ENCODE measurements at regions not wholly inside any gene's neighbourhood (a gene's known extent, or its start where the extent isn't known, plus 50 kb on each side); places are given as distances from the start of the nearest gene placed in this dataset.

- in situ Hi-C loops (cut with MboI; ENCODE audit: low sequenced_read_pairs) = no loop called here
- no peak overlapping the region for H3K4me3 ChIP-seq
Observed at GRCh38 chr1:175861626-175862367, 118.4 kb upstream of the TNR start.

GRCh38 chr1:175857756-175858155 lies 114.4 kb upstream of the TNR start:
- Histone ChIP-seq H3K27me3 (ENCODE audit: low read depth) (0 out of 2 replicates have a peak, but pooled peaks cover 6% of the 10 kb centered on the region), H3K36me3 (replicated peaks) (no peaks in the 10 kb centered on the region), H3K4me1 (no peaks in the 10 kb centered on the region), H3K4me3 (no peak overlapping the region), H3K9me3 (no peaks in the 10 kb centered on the region)
- DNase-seq (ENCODE audit: low spot score in 2 of 2) = no peak
- in situ Hi-C loops (cut with MboI; ENCODE audit: low sequenced_read_pairs) = no loop called here

More at GRCh38 chr1:175861626-175862367, 118.4 kb upstream of the TNR start:
- no peaks in the 10 kb centered on the region for H3K27me3 ChIP-seq (ENCODE audit: low read depth)
- no peak for DNase-seq (ENCODE audit: low spot score in 2 of 2)
- no peaks in the 10 kb centered on the region for H3K36me3 ChIP-seq (replicated peaks)
- H3K4me1 ChIP-seq = peaks cover 17% of the 10 kb centered on the region
- no peaks in the 10 kb centered on the region for H3K9me3 ChIP-seq

- in situ Hi-C loops (cut with MboI; ENCODE audit: low sequenced_read_pairs) = no loop called here
- Histone ChIP-seq H3K4me3 (no peak overlapping the region), H3K27me3 (ENCODE audit: low read depth) (0 out of 2 replicates have a peak, but pooled peaks cover 6% of the 10 kb centered on the region)
Observed at GRCh38 chr1:175853681-175854080, 110.3 kb upstream of the TNR start.

GRCh38 chr1:175851749-175852148 lies 108.4 kb upstream of the TNR start:
- Histone ChIP-seq H3K36me3 (replicated peaks) (no peaks in the 10 kb centered on the region), H3K4me3 (no peak overlapping the region), H3K4me1 (no peaks in the 10 kb centered on the region), H3K9me3 (no peaks in the 10 kb centered on the region), H3K27me3 (ENCODE audit: low read depth) (0 out of 2 replicates have a peak, but pooled peaks cover 8% of the 10 kb centered on the region)
- DNase-seq (ENCODE audit: low spot score in 2 of 2) = no peak
- in situ Hi-C loops (cut with MboI; ENCODE audit: low sequenced_read_pairs) = no loop called here

More at GRCh38 chr1:175853681-175854080, 110.3 kb upstream of the TNR start:
- no peak for DNase-seq (ENCODE audit: low spot score in 2 of 2)
- no peaks in the 10 kb centered on the region for H3K4me1 ChIP-seq
- H3K9me3 ChIP-seq = no peaks in the 10 kb centered on the region
- H3K36me3 ChIP-seq (replicated peaks) = no peaks in the 10 kb centered on the region

- in situ Hi-C loops (cut with MboI; ENCODE audit: low sequenced_read_pairs) = no loop called here
- no peak overlapping the region for H3K4me3 ChIP-seq
- H3K36me3 ChIP-seq (replicated peaks) = no peaks in the 10 kb centered on the region
- no peaks in the 10 kb centered on the region for H3K4me1 ChIP-seq
- no peaks in the 10 kb centered on the region for H3K9me3 ChIP-seq
- H3K27me3 ChIP-seq (ENCODE audit: low read depth) = 0 out of 2 replicates have a peak, but pooled peaks cover 4% of the 10 kb centered on the region
- no peak for DNase-seq (ENCODE audit: low spot score in 2 of 2)
Observed at GRCh38 chr1:175848329-175848728, 104.9 kb upstream of the TNR start.

GRCh38 chr1:175845985-175846384 lies 102.6 kb upstream of the TNR start:
- no peaks in the 10 kb centered on the region for H3K9me3 ChIP-seq
- no peak overlapping the region for H3K4me3 ChIP-seq
- H3K27me3 ChIP-seq (ENCODE audit: low read depth) = 0 out of 2 replicates have a peak, but pooled peaks cover 2% of the 10 kb centered on the region
- H3K4me1 ChIP-seq = no peaks in the 10 kb centered on the region
- DNase-seq (ENCODE audit: low spot score in 2 of 2) = no peak
- no peaks in the 10 kb centered on the region for H3K36me3 ChIP-seq (replicated peaks)
- in situ Hi-C loops (cut with MboI; ENCODE audit: low sequenced_read_pairs) = no loop called here

- Histone ChIP-seq H3K4me3 (no peak overlapping the region), H3K4me1 (no peaks in the 10 kb centered on the region), H3K27me3 (ENCODE audit: low read depth) (0 out of 2 replicates have a peak, but pooled peaks cover 2% of the 10 kb centered on the region), H3K9me3 (no peaks in the 10 kb centered on the region), H3K36me3 (replicated peaks) (no peaks in the 10 kb centered on the region)
- in situ Hi-C loops (cut with MboI; ENCODE audit: low sequenced_read_pairs) = no loop called here
- no peak for DNase-seq (ENCODE audit: low spot score in 2 of 2)
Observed at GRCh38 chr1:175845338-175845737, 101.9 kb upstream of the TNR start.

GRCh38 chr1:175844877-175845276 lies 101.5 kb upstream of the TNR start:
- H3K9me3 ChIP-seq = no peaks in the 10 kb centered on the region
- H3K36me3 ChIP-seq (replicated peaks) = no peaks in the 10 kb centered on the region
- no peak overlapping the region for H3K4me3 ChIP-seq
- DNase-seq (ENCODE audit: low spot score in 2 of 2) = no peak
- H3K27me3 ChIP-seq (ENCODE audit: low read depth) = 0 out of 2 replicates have a peak, but pooled peaks cover 2% of the 10 kb centered on the region
- in situ Hi-C loops (cut with MboI; ENCODE audit: low sequenced_read_pairs) = no loop called here
- no peaks in the 10 kb centered on the region for H3K4me1 ChIP-seq

GRCh38 chr1:175842550-175842949 lies 99.2 kb upstream of the TNR start:
- no peak overlapping the region for H3K4me3 ChIP-seq
- no peaks in the 10 kb centered on the region for H3K9me3 ChIP-seq
- H3K27me3 ChIP-seq (ENCODE audit: low read depth) = no peaks in the 10 kb centered on the region
- H3K4me1 ChIP-seq = no peaks in the 10 kb centered on the region
- no peaks in the 10 kb centered on the region for H3K36me3 ChIP-seq (replicated peaks)
- in situ Hi-C loops (cut with MboI; ENCODE audit: low sequenced_read_pairs) = no loop called here
- DNase-seq (ENCODE audit: low spot score in 2 of 2) = no peak

- H3K4me3 ChIP-seq = no peak overlapping the region
- H3K4me1 ChIP-seq = no peaks in the 10 kb centered on the region
- H3K36me3 ChIP-seq (replicated peaks) = no peaks in the 10 kb centered on the region
- H3K27me3 ChIP-seq (ENCODE audit: low read depth) = no peaks in the 10 kb centered on the region
- no peaks in the 10 kb centered on the region for H3K9me3 ChIP-seq
- DNase-seq (ENCODE audit: low spot score in 2 of 2) = no peak
- in situ Hi-C loops (cut with MboI; ENCODE audit: low sequenced_read_pairs) = no loop called here
Observed at GRCh38 chr1:175841738-175842187, 98.4 kb upstream of the TNR start.

GRCh38 chr1:175840787-175841186 lies 97.4 kb upstream of the TNR start:
- H3K4me1 ChIP-seq = no peaks in the 10 kb centered on the region
- no peak overlapping the region for H3K4me3 ChIP-seq
- H3K9me3 ChIP-seq = no peaks in the 10 kb centered on the region
- H3K36me3 ChIP-seq (replicated peaks) = no peaks in the 10 kb centered on the region
- DNase-seq (ENCODE audit: low spot score in 2 of 2) = no peak
- in situ Hi-C loops (cut with MboI; ENCODE audit: low sequenced_read_pairs) = no loop called here
- H3K27me3 ChIP-seq (ENCODE audit: low read depth) = no peaks in the 10 kb centered on the region

- Histone ChIP-seq H3K4me1 (no peaks in the 10 kb centered on the region; the same call in 1 of the 2 replicates), H3K4me3 (no peak overlapping the region), H3K9me3 (no peaks in the 10 kb centered on the region), H3K36me3 (replicated peaks) (no peaks in the 10 kb centered on the region), H3K27me3 (ENCODE audit: low read depth) (no peaks in the 10 kb centered on the region)
- DNase-seq (ENCODE audit: low spot score in 2 of 2) = no peak
- in situ Hi-C loops (cut with MboI; ENCODE audit: low sequenced_read_pairs) = no loop called here
Observed at GRCh38 chr1:175839779-175840669, 96.6 kb upstream of the TNR start.

GRCh38 chr1:175834597-175834996 lies 91.2 kb upstream of the TNR start:
- DNase-seq (ENCODE audit: low spot score in 2 of 2) = no peak
- Histone ChIP-seq H3K36me3 (replicated peaks) (no peaks in the 10 kb centered on the region), H3K4me1 (peaks cover 9% of the 10 kb centered on the region), H3K27me3 (ENCODE audit: low read depth) (no peaks in the 10 kb centered on the region), H3K9me3 (no peaks in the 10 kb centered on the region), H3K4me3 (no peak overlapping the region)
- in situ Hi-C loops (cut with MboI; ENCODE audit: low sequenced_read_pairs) = no loop called here

- DNase-seq (ENCODE audit: low spot score in 2 of 2) = no peak
- H3K9me3 ChIP-seq = no peaks in the 10 kb centered on the region; the same call in 1 of the 2 replicates
- H3K4me1 ChIP-seq = peaks cover 9% of the 10 kb centered on the region
- H3K36me3 ChIP-seq (replicated peaks) = no peaks in the 10 kb centered on the region
- H3K4me3 ChIP-seq = no peak overlapping the region
- in situ Hi-C loops (cut with MboI; ENCODE audit: low sequenced_read_pairs) = no loop called here
- H3K27me3 ChIP-seq (ENCODE audit: low read depth) = no peaks in the 10 kb centered on the region
Observed at GRCh38 chr1:175833951-175834350, 90.6 kb upstream of the TNR start.
